ENCODE measurements at regions not wholly inside any gene's neighbourhood (a gene's known extent, or its start where the extent isn't known, plus 50 kb on each side); places are given as distances from the start of the nearest gene placed in this dataset.

- no peaks in the 10 kb centered on the region for H3K79me2 ChIP-seq (ENCODE audit: control insufficient read depth, insufficient read depth, low read length)
- no peaks in the 10 kb centered on the region for H3K9me3 ChIP-seq (ENCODE audit: control insufficient read depth, low read depth, low read length)
- no peaks in the 10 kb centered on the region for H3K4me1 ChIP-seq (ENCODE audit: control insufficient read depth, extremely low read depth, insufficient read depth, low read length)
- no peaks in the 10 kb centered on the region for H3K9me1 ChIP-seq (ENCODE audit: control insufficient read depth, extremely low read depth, insufficient read depth, low read length)
- H3K27me3 ChIP-seq (ENCODE audit: control insufficient read depth, extremely low read depth, insufficient read depth, low read length) = no peaks in the 10 kb centered on the region
- no peaks in the 10 kb centered on the region for H3K36me3 ChIP-seq (ENCODE audit: control insufficient read depth in 2 of 2, extremely low read depth in 1 of 2, insufficient read depth in 2 of 2, low read length in 2 of 2)
- no peak overlapping the region for H3K4me2 ChIP-seq (ENCODE audit: control insufficient read depth, extremely low read depth, insufficient read depth, low read depth, low read length)
- no peak overlapping the region for H3K4me3 ChIP-seq (ENCODE audit: control insufficient read depth in 2 of 3, extremely low read depth in 1 of 3, insufficient read depth in 2 of 3, low read depth in 1 of 3, low read length in 3 of 3)
- DNase-seq (ENCODE audit: low read depth, low spot score) (no peak), FAIRE-seq (no peak)
- H4K20me1 ChIP-seq (ENCODE audit: control insufficient read depth, extremely low read depth, insufficient read depth, low read length) = no peaks in the 10 kb centered on the region
- H3K9ac ChIP-seq (ENCODE audit: control insufficient read depth, extremely low read depth, insufficient read depth, low read length) = no peak overlapping the region
- H3K27ac ChIP-seq (ENCODE audit: control insufficient read depth, insufficient read depth, low read length) = no peak overlapping the region
- dilution Hi-C loops (cut with MboI; ENCODE audit: extremely low pct_ligation_motif_present, low sequenced_read_pairs) = no loop called here
- no peak overlapping the region for H2AFZ ChIP-seq (ENCODE audit: control insufficient read depth, low read length)
- TF ChIP-seq, protein P1, sequence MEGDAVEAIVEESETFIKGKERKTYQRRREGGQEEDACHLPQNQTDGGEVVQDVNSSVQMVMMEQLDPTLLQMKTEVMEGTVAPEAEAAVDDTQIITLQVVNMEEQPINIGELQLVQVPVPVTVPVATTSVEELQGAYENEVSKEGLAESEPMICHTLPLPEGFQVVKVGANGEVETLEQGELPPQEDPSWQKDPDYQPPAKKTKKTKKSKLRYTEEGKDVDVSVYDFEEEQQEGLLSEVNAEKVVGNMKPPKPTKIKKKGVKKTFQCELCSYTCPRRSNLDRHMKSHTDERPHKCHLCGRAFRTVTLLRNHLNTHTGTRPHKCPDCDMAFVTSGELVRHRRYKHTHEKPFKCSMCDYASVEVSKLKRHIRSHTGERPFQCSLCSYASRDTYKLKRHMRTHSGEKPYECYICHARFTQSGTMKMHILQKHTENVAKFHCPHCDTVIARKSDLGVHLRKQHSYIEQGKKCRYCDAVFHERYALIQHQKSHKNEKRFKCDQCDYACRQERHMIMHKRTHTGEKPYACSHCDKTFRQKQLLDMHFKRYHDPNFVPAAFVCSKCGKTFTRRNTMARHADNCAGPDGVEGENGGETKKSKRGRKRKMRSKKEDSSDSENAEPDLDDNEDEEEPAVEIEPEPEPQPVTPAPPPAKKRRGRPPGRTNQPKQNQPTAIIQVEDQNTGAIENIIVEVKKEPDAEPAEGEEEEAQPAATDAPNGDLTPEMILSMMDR (optimal IDR thresholded peaks at IDR 0.05 in 1 of 3, IDR thresholded peaks at IDR 0.05 in 1 of 3, conservative IDR thresholded peaks at IDR 0.05 in 1 of 3; ENCODE audit: extremely low read depth in 1 of 3, insufficient read depth in 2 of 3, low read length in 3 of 3) = no peak
- TF ChIP-seq EZH2 (IDR thresholded peaks at IDR 0.05; ENCODE audit: low read length) = no peak
These were observed 495.2 kb downstream of the MID1IP1 start for GRCh38 chrX:39296472-39296871.

DNA sequence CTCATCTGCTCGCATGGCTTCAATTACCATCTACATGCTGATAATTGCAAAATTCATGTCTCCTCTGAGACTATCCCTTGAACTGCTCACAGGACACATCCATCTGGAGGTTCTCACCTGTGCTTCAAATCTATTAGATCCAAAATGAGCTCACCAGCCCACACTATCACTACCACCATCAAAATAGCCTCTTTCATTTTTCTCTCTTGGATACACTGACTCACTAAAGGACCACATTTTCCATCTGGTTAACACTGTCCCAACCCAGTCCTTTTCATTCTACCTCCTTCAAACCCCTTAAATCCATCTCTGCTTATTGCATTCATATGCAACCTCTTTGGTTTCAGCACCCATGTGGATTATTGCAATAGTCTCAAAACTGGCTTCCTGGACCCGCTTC is 497.6 kb downstream of the MID1IP1 start:
- no peak for TF ChIP-seq EZH2 (IDR thresholded peaks at IDR 0.05; ENCODE audit: low read length)
- TF ChIP-seq, protein P1 (optimal IDR thresholded peaks at IDR 0.05 in 1 of 3, IDR thresholded peaks at IDR 0.05 in 1 of 3, conservative IDR thresholded peaks at IDR 0.05 in 1 of 3; ENCODE audit: extremely low read depth in 1 of 3, insufficient read depth in 2 of 3, low read length in 3 of 3) = no peak
- no peak overlapping the region for H2AFZ ChIP-seq (ENCODE audit: control insufficient read depth, low read length)
- H3K4me2 ChIP-seq (ENCODE audit: control insufficient read depth, extremely low read depth, insufficient read depth, low read depth, low read length) = no peak overlapping the region
- FAIRE-seq (no peak), DNase-seq (ENCODE audit: low read depth, low spot score) (no peak)
- H3K36me3 ChIP-seq (ENCODE audit: control insufficient read depth in 2 of 2, extremely low read depth in 1 of 2, insufficient read depth in 2 of 2, low read length in 2 of 2) = no peaks in the 10 kb centered on the region
- H3K4me3 ChIP-seq (ENCODE audit: control insufficient read depth in 2 of 3, extremely low read depth in 1 of 3, insufficient read depth in 2 of 3, low read depth in 1 of 3, low read length in 3 of 3) = no peak overlapping the region
- dilution Hi-C loops (cut with MboI; ENCODE audit: extremely low pct_ligation_motif_present, low sequenced_read_pairs) = no loop called here
- no peaks in the 10 kb centered on the region for H3K9me1 ChIP-seq (ENCODE audit: control insufficient read depth, extremely low read depth, insufficient read depth, low read length)
- H3K27me3 ChIP-seq (ENCODE audit: control insufficient read depth, extremely low read depth, insufficient read depth, low read length) = no peaks in the 10 kb centered on the region
- no peak overlapping the region for H3K27ac ChIP-seq (ENCODE audit: control insufficient read depth, insufficient read depth, low read length)
- H3K4me1 ChIP-seq (ENCODE audit: control insufficient read depth, extremely low read depth, insufficient read depth, low read length) = no peaks in the 10 kb centered on the region
- peaks cover 2% of the 10 kb centered on the region for H3K9me3 ChIP-seq (ENCODE audit: control insufficient read depth, low read depth, low read length)
- no peaks in the 10 kb centered on the region for H3K79me2 ChIP-seq (ENCODE audit: control insufficient read depth, insufficient read depth, low read length)
- H3K9ac ChIP-seq (ENCODE audit: control insufficient read depth, extremely low read depth, insufficient read depth, low read length) = no peak overlapping the region
- no peaks in the 10 kb centered on the region for H4K20me1 ChIP-seq (ENCODE audit: control insufficient read depth, extremely low read depth, insufficient read depth, low read length)

Data from keratinocyte (primary cell).